Uterus (tissue), 3 donors: ENCODE measurements at regions not wholly inside any gene's neighbourhood (a gene's known extent, or its start where the extent isn't known, plus 50 kb on each side); places are given as distances from the start of the nearest gene placed in this dataset.

Experiments used
- DNase-seq, 2 donors: peaks; one replicate each; pipeline ENCODE4 v3.0.0-alpha.2; 2019 to 2020
- H3K27ac ChIP-seq, 2 donors: fragments of 200-600 bp; sonication (generic); 1 replicate in 1 of 2; 2 replicates in 1 of 2; pipeline ENCODE4 v1.5.1; 2016 to 2018
- H3K27me3 ChIP-seq, 2 donors: fragments of 200-600 bp; sonication (generic); one replicate each; pipeline ENCODE4 v1.5.1; 2018 to 2019; ENCODE audit warnings: control low read depth in 1 of 2
- H3K36me3 ChIP-seq, 2 donors: fragments of 200-600 bp; sonication (generic); one replicate each; pipeline ENCODE4 v1.5.1; 2019; ENCODE audit warnings: control low read depth in 1 of 2
- H3K4me1 ChIP-seq, 2 donors: fragments of 200-600 bp; sonication (generic); one replicate each; pipeline ENCODE4 v1.5.1; 2018 to 2019; ENCODE audit warnings: control low read depth in 1 of 2
- H3K4me3 ChIP-seq, 2 donors: fragments of 200-600 bp; sonication (generic); 1 replicate in 1 of 2; 2 replicates in 1 of 2; pipeline ENCODE4 v1.5.1; 2018 to 2019; ENCODE audit warnings: mild to moderate bottlenecking in 1 of 2
- H3K9me3 ChIP-seq, 2 donors: fragments of 200-600 bp; sonication (generic); one replicate each; pipeline ENCODE4 v1.5.1; 2019; ENCODE audit warnings: control low read depth in 1 of 2
- POLR2A ChIP-seq, 2 donors: fragments of 450-650 bp; IDR thresholded peaks; one replicate each; pipeline ENCODE4 v1.6.1; 2016; ENCODE audit warnings: antibody characterized with exemption in 2 of 2, mild to moderate bottlenecking in 1 of 2, moderate library complexity in 1 of 2
- intact Hi-C: fragments of 100-400 bp; cut with DNase I; formaldehyde crosslinking; loops from one replicate; pipeline ENCODE4 v1.15.1; 2023; ENCODE audit warnings: low total_unique reads
- TF ChIP-seq, protein P1 (sequence below), 4 experiments: fragments of 200-600 bp in 2 of 4; fragments of 450-650 bp in 2 of 4; sonication (generic) in 2 of 4; IDR thresholded peaks; one replicate each; pipeline ENCODE4 v1.5.1; 2016 to 2019; ENCODE audit warnings: antibody characterized with exemption in 4 of 4, mild to moderate bottlenecking in 2 of 4, moderate library complexity in 1 of 4
- donor health status: DM: yes; HTN: yes; CAD: no.

DNA sequence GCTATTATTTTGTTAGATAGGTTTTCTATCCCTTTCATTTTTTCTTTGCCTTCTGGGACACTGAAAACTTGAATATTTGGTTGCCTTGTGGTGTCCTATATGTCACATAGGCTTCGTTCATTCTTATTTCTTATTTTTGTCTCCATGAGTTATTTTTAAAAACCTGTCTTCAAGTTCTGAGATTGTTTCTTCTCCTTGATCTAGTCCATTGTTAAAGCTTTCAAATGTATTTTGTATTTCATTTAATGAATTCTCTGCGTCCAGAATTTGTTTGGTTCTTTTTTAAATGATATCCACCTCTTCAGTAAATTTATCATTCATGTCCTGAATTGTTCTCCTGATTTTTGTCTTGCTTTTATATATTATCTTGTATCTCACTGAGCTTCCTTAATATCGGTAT is 243.2 kb upstream of the BMP2 start:
- DNase-seq: no peak
- intact Hi-C loops: no loop called here
- H3K27ac ChIP-seq: no peak overlapping the region
- no peak overlapping the region for H3K4me3 ChIP-seq
- no peaks in the 10 kb centered on the region for H3K4me1 ChIP-seq
- H3K36me3 ChIP-seq: no peaks in the 10 kb centered on the region
- TF ChIP-seq, protein P1, sequence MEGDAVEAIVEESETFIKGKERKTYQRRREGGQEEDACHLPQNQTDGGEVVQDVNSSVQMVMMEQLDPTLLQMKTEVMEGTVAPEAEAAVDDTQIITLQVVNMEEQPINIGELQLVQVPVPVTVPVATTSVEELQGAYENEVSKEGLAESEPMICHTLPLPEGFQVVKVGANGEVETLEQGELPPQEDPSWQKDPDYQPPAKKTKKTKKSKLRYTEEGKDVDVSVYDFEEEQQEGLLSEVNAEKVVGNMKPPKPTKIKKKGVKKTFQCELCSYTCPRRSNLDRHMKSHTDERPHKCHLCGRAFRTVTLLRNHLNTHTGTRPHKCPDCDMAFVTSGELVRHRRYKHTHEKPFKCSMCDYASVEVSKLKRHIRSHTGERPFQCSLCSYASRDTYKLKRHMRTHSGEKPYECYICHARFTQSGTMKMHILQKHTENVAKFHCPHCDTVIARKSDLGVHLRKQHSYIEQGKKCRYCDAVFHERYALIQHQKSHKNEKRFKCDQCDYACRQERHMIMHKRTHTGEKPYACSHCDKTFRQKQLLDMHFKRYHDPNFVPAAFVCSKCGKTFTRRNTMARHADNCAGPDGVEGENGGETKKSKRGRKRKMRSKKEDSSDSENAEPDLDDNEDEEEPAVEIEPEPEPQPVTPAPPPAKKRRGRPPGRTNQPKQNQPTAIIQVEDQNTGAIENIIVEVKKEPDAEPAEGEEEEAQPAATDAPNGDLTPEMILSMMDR (IDR thresholded peaks at IDR 0.05): no peak
- no peak for TF ChIP-seq POLR2A (IDR thresholded peaks at IDR 0.05)
- H3K27me3 ChIP-seq: no peaks in the 10 kb centered on the region
- no peaks in the 10 kb centered on the region for H3K9me3 ChIP-seq

DNA sequence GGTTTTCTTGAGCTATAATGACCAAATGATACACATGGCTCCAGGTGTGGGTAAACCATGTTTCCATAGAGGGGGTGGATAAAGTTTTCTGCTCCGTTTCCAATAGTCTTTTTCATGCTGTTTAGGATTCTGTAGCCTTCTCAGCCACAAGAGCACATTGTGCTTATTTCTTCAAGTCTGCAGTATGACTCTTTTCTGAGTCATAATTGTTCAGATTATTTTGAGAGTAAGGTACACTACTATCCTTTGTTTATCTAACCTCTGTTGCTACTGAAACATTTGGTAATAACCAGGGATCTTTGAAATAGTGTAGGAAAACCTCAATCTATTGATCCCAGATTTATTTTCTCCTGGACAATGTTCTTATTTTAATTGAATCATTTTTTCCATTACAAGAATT is 247.9 kb upstream of the BMP2 start:
- Histone ChIP-seq H3K27me3 (no peaks in the 10 kb centered on the region), H3K9me3 (no peaks in the 10 kb centered on the region), H3K36me3 (no peaks in the 10 kb centered on the region), H3K27ac (no peak overlapping the region), H3K4me1 (no peaks in the 10 kb centered on the region), H3K4me3 (no peak overlapping the region)
- intact Hi-C loops: no loop called here
- no peak for DNase-seq
- no peak for TF ChIP-seq POLR2A (IDR thresholded peaks at IDR 0.05)
- TF ChIP-seq, protein P1 (IDR thresholded peaks at IDR 0.05): no peak

DNA sequence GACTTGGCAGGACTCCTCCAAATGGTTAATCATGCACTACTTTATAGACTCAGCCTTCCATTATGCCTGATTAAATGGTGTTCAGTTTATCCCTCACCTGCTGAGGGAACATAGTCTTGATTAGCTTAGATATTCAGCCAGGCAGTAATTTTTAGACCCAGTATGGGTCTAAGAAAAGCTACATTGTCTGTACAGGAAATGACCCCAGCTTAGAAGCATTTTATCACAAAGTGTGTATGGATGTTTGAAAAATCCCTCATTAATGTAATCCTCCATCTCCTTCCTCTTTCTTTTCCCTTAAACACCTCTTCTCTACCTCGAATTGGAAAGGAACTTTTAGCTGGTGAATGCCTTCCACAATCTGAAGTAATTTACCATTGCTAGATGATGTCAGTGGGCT is 252.2 kb upstream of the BMP2 start:
- no peaks in the 10 kb centered on the region for H3K27me3 ChIP-seq
- TF ChIP-seq, protein P1 (IDR thresholded peaks at IDR 0.05): no peak
- no peak for TF ChIP-seq POLR2A (IDR thresholded peaks at IDR 0.05)
- H3K4me1 ChIP-seq: no peaks in the 10 kb centered on the region
- H3K9me3 ChIP-seq: no peaks in the 10 kb centered on the region
- no peak overlapping the region for H3K27ac ChIP-seq
- no peaks in the 10 kb centered on the region for H3K36me3 ChIP-seq
- H3K4me3 ChIP-seq: no peak overlapping the region
- intact Hi-C loops: no loop called here
- no peak for DNase-seq

DNA sequence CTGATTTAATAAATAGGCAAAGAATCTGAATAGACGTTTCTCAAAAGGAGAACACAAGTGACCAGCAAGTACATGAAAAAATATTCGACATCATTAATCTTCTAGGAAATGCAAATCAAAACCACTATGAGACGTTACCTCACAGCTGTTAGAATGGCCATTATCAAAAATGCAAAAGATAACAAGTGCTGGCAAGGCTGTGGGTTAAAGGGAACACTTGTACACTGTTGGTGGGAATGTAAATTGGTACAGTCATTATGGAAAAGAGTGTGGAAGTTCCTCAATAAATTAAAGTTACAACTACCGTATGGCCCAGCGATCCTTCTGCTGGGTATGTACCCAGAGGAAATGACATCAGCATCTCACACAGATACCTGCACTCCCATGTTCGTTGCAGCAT is 253.9 kb upstream of the BMP2 start:
- intact Hi-C loops: no loop called here
- no peaks in the 10 kb centered on the region for H3K27me3 ChIP-seq
- H3K4me3 ChIP-seq: no peak overlapping the region
- no peak for TF ChIP-seq POLR2A (IDR thresholded peaks at IDR 0.05)
- TF ChIP-seq, protein P1 (IDR thresholded peaks at IDR 0.05): no peak
- no peaks in the 10 kb centered on the region for H3K9me3 ChIP-seq
- no peak for DNase-seq
- no peak overlapping the region for H3K27ac ChIP-seq
- H3K36me3 ChIP-seq: no peaks in the 10 kb centered on the region
- no peaks in the 10 kb centered on the region for H3K4me1 ChIP-seq

DNA sequence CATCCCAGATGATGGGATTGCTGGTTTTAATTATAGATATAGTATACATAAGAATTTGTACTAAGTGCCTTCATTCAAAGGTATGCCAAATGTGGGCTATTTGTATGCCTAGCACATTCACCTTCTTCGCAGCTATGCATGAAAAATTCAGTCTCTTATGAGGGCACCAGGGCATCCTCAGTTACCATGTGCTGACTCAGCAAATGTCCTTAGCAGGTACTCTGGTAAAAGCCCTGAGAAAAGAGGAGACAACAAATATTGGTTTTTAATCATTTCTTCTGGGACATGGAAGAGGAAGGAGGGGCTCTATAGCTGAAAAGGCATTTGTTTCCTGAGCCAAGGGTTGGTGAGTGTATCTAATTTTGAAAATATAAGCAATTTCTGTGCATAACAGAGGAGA is 258.1 kb upstream of the BMP2 start:
- H3K27me3 ChIP-seq: no peaks in the 10 kb centered on the region
- H3K4me1 ChIP-seq: no peaks in the 10 kb centered on the region
- intact Hi-C loops: no loop called here
- H3K4me3 ChIP-seq: no peak overlapping the region
- TF ChIP-seq, protein P1 (IDR thresholded peaks at IDR 0.05): no peak
- TF ChIP-seq POLR2A (IDR thresholded peaks at IDR 0.05): no peak
- DNase-seq: no peak
- H3K36me3 ChIP-seq: no peaks in the 10 kb centered on the region
- H3K9me3 ChIP-seq: no peaks in the 10 kb centered on the region
- H3K27ac ChIP-seq: no peak overlapping the region
